CD4-positive, alpha-beta T cell treated with Interleukin-6 for 4 hours (primary cell): ENCODE measurements at regions not wholly inside any gene's neighbourhood (a gene's known extent, or its start where the extent isn't known, plus 50 kb on each side); places are given as distances from the start of the nearest gene placed in this dataset.

Source experiments
- DNase-seq: peaks from one replicate; pipeline ENCODE4 v3.0.0-alpha.2; 2020; ENCODE audit warnings: mixed read lengths

- no peak for DNase-seq
Observed at GRCh38 chr1:37282764-37283163, 191.6 kb upstream of the ZC3H12A start.

DNA sequence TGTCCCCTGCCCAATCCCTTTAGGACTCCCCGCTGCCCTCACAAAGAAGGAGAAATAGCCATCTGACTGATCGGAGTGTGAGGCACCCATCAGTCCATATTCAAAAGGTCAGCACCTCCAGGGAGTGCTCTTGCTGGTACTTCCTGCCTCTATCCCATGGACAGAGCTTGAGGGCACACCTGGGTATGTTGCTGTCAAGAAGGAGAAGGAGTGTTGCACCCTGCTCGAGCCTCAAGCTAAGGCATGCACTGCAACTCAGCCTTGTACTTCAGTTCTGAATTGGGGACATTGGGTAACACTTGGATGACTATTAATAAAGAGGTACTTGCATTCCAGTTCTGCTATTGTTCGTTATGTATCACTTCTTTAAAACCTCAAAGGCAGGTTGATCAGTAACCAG is 190.3 kb upstream of the ZC3H12A start:
- DNase-seq: no peak

- DNase-seq: no peak
Observed at GRCh38 chr1:37286881-37287280, 187.5 kb upstream of the ZC3H12A start.

DNA sequence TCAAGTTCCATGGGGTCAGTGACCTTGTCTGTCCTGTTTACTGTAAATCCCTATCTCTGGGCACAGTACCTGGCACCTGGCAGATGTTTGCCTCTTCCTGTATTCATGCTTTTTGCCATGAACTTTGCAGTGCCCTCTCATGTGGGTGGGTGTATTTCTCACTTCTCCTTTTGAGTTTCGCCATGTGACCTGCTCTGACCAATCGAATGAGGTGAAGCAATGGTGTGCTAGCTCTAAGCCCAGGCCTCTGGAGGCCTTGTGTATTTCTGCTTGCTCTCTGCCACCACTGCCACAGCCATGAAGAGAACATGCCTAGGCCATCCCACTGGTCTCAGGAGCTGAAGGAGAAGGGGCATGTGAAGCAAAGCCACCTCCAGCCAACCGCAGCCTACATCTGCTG is 185.5 kb upstream of the ZC3H12A start:
- DNase-seq: no peak

GRCh38 chr1:37290718-37291117 is 183.7 kb upstream of the ZC3H12A start:
- no peak for DNase-seq

GRCh38 chr1:37292789-37293188 is 181.6 kb upstream of the ZC3H12A start:
- DNase-seq: no peak

DNA sequence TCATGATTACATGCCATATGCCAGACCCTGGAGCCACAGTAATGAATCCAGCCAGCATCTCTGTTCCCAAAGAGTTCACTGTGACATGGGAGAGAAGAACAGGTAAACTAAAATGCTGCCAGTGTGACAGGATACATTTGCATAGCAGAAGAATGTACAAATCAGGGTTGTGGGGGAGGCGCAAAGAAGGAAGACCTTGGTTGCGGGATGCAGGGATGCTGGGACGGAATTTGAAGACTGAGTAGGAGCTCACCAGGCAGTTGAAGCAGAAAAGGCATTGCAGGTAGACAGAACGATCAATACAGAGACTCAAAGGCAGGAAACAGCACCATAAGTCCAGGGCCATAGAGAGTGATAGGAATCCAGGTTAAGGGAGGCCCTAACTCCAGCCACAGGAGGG is 180.3 kb upstream of the ZC3H12A start:
- DNase-seq: no peak

GRCh38 chr1:37294529-37294928 is 179.9 kb upstream of the ZC3H12A start:
- DNase-seq: no peak

- DNase-seq: no peak
Observed at GRCh38 chr1:37298769-37299168, 175.6 kb upstream of the ZC3H12A start.

GRCh38 chr1:37299216-37299615 is 175.2 kb upstream of the ZC3H12A start:
- DNase-seq: no peak

- no peak for DNase-seq
Observed at GRCh38 chr1:37303884-37304574, 170.4 kb upstream of the ZC3H12A start.

DNA sequence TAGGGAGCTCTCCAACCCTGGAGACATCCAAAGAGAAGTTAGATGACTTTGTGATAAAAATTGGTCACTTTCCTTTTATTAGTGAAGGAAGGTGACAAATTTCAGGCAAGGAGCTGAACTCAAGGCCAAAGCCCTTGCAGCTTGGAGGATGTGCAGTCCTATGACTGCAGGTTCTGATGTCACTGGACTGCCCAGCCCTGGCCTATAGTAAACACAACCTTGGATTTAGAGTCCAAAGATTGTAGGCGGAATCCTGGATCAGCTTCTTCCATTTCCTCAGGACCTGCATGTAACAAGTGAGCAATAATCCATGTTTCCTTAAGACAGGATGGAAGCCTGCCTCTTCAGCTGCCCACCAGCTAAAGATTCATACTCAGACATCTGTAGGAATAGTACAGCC is 169.3 kb upstream of the ZC3H12A start:
- no peak for DNase-seq

DNA sequence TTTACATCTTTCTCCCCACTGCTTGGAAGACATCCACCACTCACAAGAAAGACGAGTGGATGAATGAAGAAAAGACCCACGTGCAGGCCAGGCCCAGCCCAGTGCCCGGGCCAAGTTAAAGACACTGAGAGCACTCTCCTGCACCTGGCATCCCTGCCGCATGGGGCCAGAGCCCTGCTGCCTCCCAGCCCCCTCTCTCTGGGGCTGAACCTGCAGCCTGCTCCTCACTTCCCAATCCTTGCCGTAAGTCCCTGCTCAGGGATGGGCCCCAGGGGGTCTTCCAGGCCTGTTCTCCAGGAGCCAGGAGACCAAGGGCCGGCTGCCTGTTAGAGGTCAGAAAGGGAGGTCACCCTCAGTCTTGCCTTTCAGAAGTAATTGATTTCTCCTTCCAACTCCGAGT is 168.5 kb upstream of the ZC3H12A start:
- no peak for DNase-seq

DNA sequence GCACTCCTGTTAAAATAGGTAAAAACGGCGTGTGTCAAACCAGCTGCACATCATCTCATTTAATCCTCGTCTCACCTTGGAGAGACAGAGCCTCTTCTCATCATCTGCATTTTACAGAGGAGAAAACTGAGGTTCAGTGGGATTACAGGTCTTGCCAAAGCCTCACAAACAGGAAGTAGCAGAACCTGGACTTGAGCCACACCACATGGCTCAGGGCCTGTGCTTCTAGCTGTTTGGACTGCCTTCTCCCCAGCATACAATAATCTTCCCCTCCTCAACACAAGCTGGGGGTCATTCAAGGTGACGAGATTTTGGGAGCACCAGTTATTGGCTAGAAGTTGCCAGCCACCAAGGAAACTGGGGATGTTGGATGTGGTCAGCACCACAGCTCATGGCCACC is 167.9 kb upstream of the ZC3H12A start:
- no peak for DNase-seq

DNA sequence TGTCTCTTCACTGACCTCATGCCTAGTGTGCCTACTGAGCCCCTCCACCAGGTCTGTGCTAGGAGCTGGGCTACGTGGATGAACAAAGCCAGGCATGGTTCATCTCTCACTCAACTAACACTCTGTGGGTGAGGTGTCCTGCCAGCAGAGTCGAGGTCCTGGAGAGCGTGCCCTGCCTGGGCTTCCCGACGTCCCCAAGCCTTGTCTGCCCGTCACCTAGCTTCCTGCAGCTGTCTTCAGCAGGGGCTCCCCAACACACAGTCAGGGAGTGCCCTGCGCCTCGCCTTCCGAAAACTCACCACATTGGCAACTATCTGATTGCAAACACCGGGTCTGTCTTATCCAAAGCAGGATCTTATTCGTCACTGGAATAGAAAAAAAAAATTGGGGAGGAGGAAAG is 167.5 kb upstream of the ZC3H12A start:
- DNase-seq: no peak

GRCh38 chr1:37308031-37308960 is 166.1 kb upstream of the ZC3H12A start:
- no peak for DNase-seq

- DNase-seq: no peak
Observed at GRCh38 chr1:37309574-37309973, 164.8 kb upstream of the ZC3H12A start.

- DNase-seq: no peak
Observed at GRCh38 chr1:37310064-37310463, 164.3 kb upstream of the ZC3H12A start.

GRCh38 chr1:37315371-37315846 is 159.0 kb upstream of the ZC3H12A start:
- DNase-seq: no peak

DNA sequence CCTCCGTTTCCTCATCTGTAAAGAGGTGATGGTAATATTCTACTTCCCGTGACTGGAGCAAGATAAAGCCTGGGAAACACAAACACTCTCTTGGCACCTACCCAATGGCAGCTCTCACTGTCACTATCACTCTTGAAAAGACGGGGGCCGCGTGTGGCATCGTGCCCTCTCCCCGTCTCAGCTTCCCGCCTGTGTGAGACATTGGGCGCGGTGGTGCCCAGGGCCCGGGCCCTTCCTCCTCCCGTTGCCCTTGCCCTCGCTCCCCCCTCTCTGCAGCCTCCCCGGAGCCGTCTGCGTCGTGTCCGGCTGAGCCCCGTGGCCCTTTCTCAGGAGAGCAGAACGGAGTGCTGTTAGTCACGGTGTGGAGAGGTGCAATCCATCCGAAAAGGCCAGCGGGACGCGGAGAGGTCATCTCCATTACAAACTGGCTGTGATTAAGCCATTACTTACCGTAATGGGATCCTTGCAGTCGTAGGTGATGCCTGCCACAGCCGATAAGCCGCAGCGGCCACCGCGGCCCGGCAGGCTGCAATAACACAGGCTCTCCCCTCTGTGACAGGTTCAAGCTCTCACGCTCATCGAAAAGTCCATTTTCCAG is 156.4 kb upstream of the ZC3H12A start:
- DNase-seq: no peak

DNA sequence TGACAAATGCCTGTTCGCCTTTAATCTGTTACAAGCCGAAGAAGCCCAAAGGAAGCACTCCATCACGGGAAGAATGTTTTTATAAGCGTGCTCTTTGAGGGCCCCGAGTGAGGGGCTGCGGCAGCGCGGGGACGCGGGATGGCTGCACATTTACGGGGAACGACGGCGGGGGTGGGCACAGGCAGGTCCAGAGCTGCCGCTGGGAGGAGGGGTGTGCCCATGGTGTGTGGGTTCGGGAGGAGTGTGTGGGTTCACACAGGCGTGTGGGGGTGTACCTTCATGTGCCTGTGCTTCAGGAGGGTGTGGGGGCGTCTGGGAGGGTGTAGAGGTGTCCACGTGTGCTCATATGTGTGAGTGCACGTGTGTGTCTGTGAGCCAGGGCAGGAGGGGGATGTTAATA is 155.9 kb upstream of the ZC3H12A start:
- no peak for DNase-seq

- no peak for DNase-seq
Observed at GRCh38 chr1:37319284-37319683, 155.1 kb upstream of the ZC3H12A start.

GRCh38 chr1:37323486-37324377 is 150.6 kb upstream of the ZC3H12A start:
- DNase-seq: peak; percentile 4
